Tibial artery (tissue), 4 donors: ENCODE measurements at regions not wholly inside any gene's neighbourhood (a gene's known extent, or its start where the extent isn't known, plus 50 kb on each side); places are given as distances from the start of the nearest gene placed in this dataset.

Experiments
- DNase-seq, 2 donors: peaks; one replicate each; pipeline ENCODE4 v3.0.0-alpha.2; 2019
- H3K27ac ChIP-seq, 2 donors: fragments of 200-600 bp; sonication (generic) in 1 of 2; 1 replicate in 1 of 2; 2 replicates in 1 of 2; pipeline ENCODE4 v1.5.1; 2018 to 2019; ENCODE audit warnings: mild to moderate bottlenecking in 1 of 2
- H3K27me3 ChIP-seq, 2 donors: fragments of 200-600 bp; sonication (generic) in 1 of 2; one replicate each; pipeline versions ENCODE4 v1.5.1 to v1.6.0; 2016 to 2019
- H3K36me3 ChIP-seq, 3 donors: fragments of 200-600 bp; sonication (generic) in 2 of 3; one replicate each; pipeline ENCODE4 v1.5.1; 2016 to 2019; ENCODE audit warnings: mild to moderate bottlenecking in 2 of 3
- H3K4me1 ChIP-seq, 4 donors: fragments of 200-600 bp; sonication (generic) in 2 of 4; 1 replicate in 3 of 4; 2 replicates in 1 of 4; pipeline ENCODE4 v1.5.1; 2016 to 2019
- H3K4me3 ChIP-seq, 2 donors: fragments of 200-600 bp; sonication (generic) in 1 of 2; 1 replicate in 1 of 2; 2 replicates in 1 of 2; pipeline ENCODE4 v1.5.1; 2018 to 2019; ENCODE audit warnings: mild to moderate bottlenecking in 2 of 2
- H3K9me3 ChIP-seq, 3 donors: fragments of 200-600 bp; sonication (generic) in 1 of 3; one replicate each; pipeline ENCODE4 v1.5.1; 2016 to 2019
- CTCF ChIP-seq, 2 experiments: fragments of 200-600 bp in 1 of 2; fragments of 450-650 bp in 1 of 2; IDR thresholded peaks; one replicate each; pipeline ENCODE4 v1.5.1; 2017 to 2019; ENCODE audit warnings: antibody characterized with exemption in 2 of 2, mild to moderate bottlenecking in 1 of 2, moderate library complexity in 1 of 2
- intact Hi-C: fragments of 100-400 bp; cut with DNase I; formaldehyde crosslinking; loops from one replicate; pipeline ENCODE4 v1.15.0; 2023; ENCODE audit warnings: low total_unique reads

DNA sequence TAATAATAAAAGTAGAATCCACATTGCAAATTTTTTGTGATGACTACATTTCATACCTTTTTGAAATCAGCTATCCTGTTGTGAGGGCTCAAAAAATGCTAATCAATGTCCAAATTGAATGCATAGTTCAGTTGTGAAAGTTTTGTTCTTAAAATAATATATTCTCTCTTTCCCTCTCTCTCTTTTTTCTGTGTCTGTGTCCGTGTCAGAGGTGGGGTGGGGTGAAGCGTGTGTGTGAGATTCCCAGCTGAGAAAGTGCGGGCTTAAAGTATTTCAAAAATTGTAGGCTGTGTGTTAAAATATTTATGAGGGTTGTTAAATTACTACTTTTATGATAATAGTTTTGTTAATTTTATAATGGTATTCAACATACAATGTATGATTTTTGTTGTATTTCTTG lies 388.0 kb upstream of the LRRTM4 start:
- no peak overlapping the region for H3K4me3 ChIP-seq
- H3K27ac ChIP-seq, result no peak overlapping the region
- no peaks in the 10 kb centered on the region for H3K36me3 ChIP-seq
- intact Hi-C loops, result no loop called here
- no peaks in the 10 kb centered on the region for H3K27me3 ChIP-seq
- H3K4me1 ChIP-seq, result no peaks in the 10 kb centered on the region
- DNase-seq, result no peak
- no peak for TF ChIP-seq CTCF (IDR thresholded peaks at IDR 0.05)
- no peaks in the 10 kb centered on the region for H3K9me3 ChIP-seq

DNA sequence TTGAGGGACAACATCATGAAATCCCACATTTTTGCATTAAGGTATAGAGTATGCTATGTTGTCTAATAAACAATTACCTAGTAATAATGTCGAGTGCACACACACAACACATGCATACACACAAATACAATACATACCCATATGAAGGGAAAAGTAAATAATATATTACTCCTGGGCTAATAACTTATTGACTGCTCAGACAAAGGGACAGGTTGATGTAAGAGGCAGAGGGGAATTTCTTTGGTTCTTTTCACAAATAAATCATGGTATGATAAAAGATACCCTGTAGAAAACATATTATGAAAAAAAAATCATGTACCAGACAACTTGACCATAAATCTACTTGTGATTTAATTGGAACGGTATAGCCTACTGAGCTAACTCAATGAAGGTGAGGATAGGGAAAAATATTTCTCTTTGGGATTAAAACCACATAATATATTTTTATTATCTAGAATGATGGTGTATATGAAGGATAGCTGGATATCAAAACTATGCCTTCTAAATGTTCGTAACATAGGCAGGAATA lies 398.7 kb upstream of the LRRTM4 start:
- Histone ChIP-seq H3K4me3 (no peak overlapping the region), H3K4me1 (no peaks in the 10 kb centered on the region), H3K9me3 (no peaks in the 10 kb centered on the region), H3K27ac (no peak overlapping the region), H3K27me3 (no peaks in the 10 kb centered on the region), H3K36me3 (no peaks in the 10 kb centered on the region)
- intact Hi-C loops, result no loop called here
- DNase-seq, result no peak
- TF ChIP-seq CTCF (IDR thresholded peaks at IDR 0.05), result no peak

DNA sequence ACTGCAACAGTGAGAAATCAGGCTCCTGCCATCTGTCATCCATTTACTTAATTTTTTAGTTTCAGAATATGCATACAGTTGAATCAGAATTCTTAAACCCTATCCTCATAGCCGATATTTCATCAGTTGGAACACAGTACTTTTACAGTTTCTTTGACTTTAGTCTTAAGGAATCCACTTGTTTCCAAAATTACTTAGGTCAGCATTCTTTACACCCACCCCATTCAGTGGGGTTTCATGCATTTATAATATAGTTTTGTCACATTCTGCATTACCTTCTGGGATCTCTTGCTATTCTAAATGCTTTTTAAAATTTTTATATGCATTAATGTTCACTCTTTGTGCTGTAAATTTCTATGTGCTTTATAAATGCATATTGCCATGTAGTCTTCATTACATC lies 400.4 kb upstream of the LRRTM4 start:
- intact Hi-C loops, result no loop called here

DNA sequence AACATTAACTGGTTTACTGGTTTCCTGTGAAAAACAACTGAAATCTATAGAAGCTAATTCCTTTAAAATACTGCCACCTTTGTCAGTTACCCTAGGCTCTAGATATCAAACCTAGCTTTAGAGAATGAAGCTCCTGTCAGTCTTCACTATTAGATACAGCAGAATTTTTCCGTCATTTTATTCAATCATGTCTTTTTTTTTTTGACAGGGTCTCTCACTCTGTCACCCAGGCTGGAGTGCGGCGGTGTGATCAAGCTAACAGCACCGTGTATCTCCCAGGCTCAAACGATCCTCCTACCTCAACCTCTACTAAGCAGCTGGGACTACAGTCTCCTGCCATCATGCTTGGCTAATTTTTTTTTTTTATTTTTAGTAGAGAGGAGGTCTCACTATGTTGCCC lies 415.2 kb upstream of the LRRTM4 start:
- H3K9me3 ChIP-seq, result no peaks in the 10 kb centered on the region
- intact Hi-C loops, result no loop called here
- no peak for DNase-seq
- H3K4me1 ChIP-seq, result no peaks in the 10 kb centered on the region
- no peak for TF ChIP-seq CTCF (IDR thresholded peaks at IDR 0.05)
- no peak overlapping the region for H3K27ac ChIP-seq
- H3K4me3 ChIP-seq, result no peak overlapping the region
- no peaks in the 10 kb centered on the region for H3K36me3 ChIP-seq
- H3K27me3 ChIP-seq, result no peaks in the 10 kb centered on the region

More for the DNA sequence above, 400.4 kb upstream of the LRRTM4 start:
- Histone ChIP-seq H3K36me3 (no peaks in the 10 kb centered on the region), H3K4me1 (no peaks in the 10 kb centered on the region), H3K27me3 (no peaks in the 10 kb centered on the region), H3K9me3 (no peaks in the 10 kb centered on the region), H3K4me3 (no peak overlapping the region), H3K27ac (no peak overlapping the region)
- no peak for DNase-seq
- TF ChIP-seq CTCF (IDR thresholded peaks at IDR 0.05), result no peak

- Histone ChIP-seq H3K4me3 (no peak overlapping the region), H3K27me3 (no peaks in the 10 kb centered on the region), H3K36me3 (no peaks in the 10 kb centered on the region), H3K4me1 (no peaks in the 10 kb centered on the region), H3K9me3 (no peaks in the 10 kb centered on the region), H3K27ac (no peak overlapping the region)
- intact Hi-C loops, result no loop called here
- DNase-seq, result no peak
- no peak for TF ChIP-seq CTCF (IDR thresholded peaks at IDR 0.05)
These were observed 416.3 kb upstream of the LRRTM4 start for GRCh38 chr2:77938462-77938861.

- DNase-seq, result no peak
- H3K9me3 ChIP-seq, result no peaks in the 10 kb centered on the region
- H3K4me3 ChIP-seq, result no peak overlapping the region
- H3K27me3 ChIP-seq, result no peaks in the 10 kb centered on the region
- intact Hi-C loops, result no loop called here
- H3K36me3 ChIP-seq, result no peaks in the 10 kb centered on the region
- no peak overlapping the region for H3K27ac ChIP-seq
- H3K4me1 ChIP-seq, result no peaks in the 10 kb centered on the region
- TF ChIP-seq CTCF (IDR thresholded peaks at IDR 0.05), result no peak
These were observed 417.2 kb upstream of the LRRTM4 start for GRCh38 chr2:77939370-77939769.
